ENCODE measurements at regions not wholly inside any gene's neighbourhood (a gene's known extent, or its start where the extent isn't known, plus 50 kb on each side); places are given as distances from the start of the nearest gene placed in this dataset.

- TF ChIP-seq EZH2 (IDR thresholded peaks at IDR 0.05) (no peak), POLR2AphosphoS5 (IDR thresholded peaks at IDR 0.05; ENCODE audit: borderline replicate concordance, low read depth, low read length) (no peak)
Measured at GRCh38 chr1:55747408-55747841, 532.3 kb upstream of the USP24 start.
